ENCODE measurements at regions not wholly inside any gene's neighbourhood (a gene's known extent, or its start where the extent isn't known, plus 50 kb on each side); places are given as distances from the start of the nearest gene placed in this dataset.

DNA sequence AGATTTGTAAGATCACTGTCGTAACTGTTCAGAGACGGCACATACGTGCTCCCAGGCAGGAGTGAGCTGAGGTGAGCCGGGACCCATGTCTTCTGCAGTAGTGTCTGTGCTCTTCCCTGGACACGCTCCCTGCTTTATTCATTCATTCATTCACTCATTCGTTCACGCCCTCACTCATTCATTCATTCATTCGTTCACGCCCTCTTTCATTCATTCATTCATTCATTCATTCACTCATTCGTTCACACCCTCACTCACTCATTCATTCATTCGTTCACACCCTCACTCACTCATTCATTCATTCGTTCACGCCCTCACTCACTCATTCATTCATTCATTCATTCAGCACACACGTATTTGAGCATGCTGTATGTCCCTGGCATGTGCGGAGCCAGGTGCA lies 207.0 kb downstream of the GLI2 start:
- peaks cover 11% of the 10 kb centered on the region for H3K4me1 ChIP-seq
- no peak overlapping the region for H3K27ac ChIP-seq
- no peaks in the 10 kb centered on the region for H3K9me3 ChIP-seq (replicated peaks)
- no peak for DNase-seq
- H3K4me3 ChIP-seq, result no peak overlapping the region
- H3K36me3 ChIP-seq, result no peaks in the 10 kb centered on the region
- no peaks in the 10 kb centered on the region for H3K27me3 ChIP-seq

DNA sequence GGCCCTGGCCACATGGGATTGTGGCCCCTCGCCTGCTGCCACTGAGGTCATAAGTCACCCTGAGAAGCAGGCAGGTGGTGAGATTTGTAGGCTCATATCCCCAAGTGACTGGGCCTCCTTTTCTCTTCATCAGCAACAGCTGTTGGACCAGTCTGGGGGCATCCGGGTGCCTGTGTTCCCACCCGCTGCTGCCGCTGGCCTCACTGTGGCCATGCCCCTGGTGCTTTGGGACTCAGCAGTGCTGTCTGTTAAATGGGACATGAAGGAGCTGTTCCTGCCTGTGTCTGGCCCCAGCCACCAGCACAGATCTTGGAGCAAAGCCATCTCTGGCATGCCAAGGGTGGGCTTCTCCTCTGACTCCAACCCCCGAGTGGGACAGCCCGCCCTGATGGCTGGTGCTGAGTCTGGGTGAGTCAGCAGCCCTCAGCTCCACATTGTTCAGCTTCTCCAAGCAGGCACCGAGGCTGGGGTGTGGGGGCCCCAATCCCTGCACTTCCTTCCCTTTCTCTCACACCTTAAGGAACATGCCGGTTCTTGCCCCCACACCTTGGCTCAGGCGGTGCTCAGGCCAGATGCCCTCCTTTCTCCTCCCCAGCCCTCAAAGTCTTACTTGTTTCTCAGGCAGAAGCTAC lies 207.9 kb downstream of the GLI2 start:
- Histone ChIP-seq H3K4me3 (no peak overlapping the region), H3K27me3 (no peaks in the 10 kb centered on the region), H3K27ac (no peak overlapping the region), H3K4me1 (peaks cover 4% of the 10 kb centered on the region; the same call in 1 of the 2 replicates), H3K36me3 (no peaks in the 10 kb centered on the region), H3K9me3 (replicated peaks) (no peaks in the 10 kb centered on the region)
- DNase-seq, result no peak

DNA sequence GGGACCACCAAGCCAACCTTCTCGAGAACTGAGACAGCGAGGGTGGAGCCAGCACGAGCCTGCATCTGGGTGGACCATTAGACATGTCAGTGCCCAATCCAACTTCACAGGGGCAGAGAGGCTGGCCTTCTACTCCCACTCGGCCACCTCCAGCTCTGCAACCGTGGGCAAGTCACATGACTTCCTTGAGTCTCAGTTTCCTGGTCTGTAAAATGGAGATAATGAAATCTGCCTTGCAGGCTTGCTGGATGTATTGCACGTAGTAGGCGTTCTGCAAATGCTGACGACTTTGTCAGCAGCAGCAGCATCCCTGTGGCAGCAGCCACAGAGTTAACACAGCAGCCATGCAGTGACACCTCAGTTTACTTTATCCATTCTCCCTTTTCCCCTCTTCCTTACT lies 208.9 kb downstream of the GLI2 start:
- DNase-seq, result no peak
- Histone ChIP-seq H3K4me3 (no peak overlapping the region), H3K27ac (no peak overlapping the region), H3K36me3 (no peaks in the 10 kb centered on the region), H3K27me3 (no peaks in the 10 kb centered on the region), H3K9me3 (replicated peaks) (no peaks in the 10 kb centered on the region), H3K4me1 (peaks cover 4% of the 10 kb centered on the region; the same call in 1 of the 2 replicates)

DNA sequence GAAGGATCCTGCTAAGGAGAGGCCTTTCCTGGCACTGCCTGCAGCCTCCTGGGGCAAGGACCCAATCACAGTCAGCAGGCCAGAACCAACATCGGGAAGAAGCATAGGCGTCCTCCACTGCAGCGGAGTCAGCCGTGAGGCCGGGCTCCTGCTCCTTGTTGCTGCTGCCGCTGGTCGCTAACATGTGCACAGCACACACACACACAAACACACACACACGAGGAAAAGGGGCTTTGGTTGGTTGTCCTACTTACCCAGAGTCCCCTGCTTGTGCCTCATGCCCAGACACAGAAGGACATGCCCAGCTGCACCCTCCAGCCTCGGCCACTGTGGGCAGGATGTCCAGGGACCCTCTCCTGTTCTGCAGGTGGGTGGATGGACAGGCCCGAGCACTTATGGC lies 209.4 kb downstream of the GLI2 start:
- H3K9me3 ChIP-seq (replicated peaks), result no peaks in the 10 kb centered on the region
- DNase-seq, result no peak
- H3K4me3 ChIP-seq, result no peak overlapping the region
- H3K36me3 ChIP-seq, result no peaks in the 10 kb centered on the region
- H3K4me1 ChIP-seq, result no peaks in the 10 kb centered on the region
- H3K27ac ChIP-seq, result no peak overlapping the region
- no peaks in the 10 kb centered on the region for H3K27me3 ChIP-seq

DNA sequence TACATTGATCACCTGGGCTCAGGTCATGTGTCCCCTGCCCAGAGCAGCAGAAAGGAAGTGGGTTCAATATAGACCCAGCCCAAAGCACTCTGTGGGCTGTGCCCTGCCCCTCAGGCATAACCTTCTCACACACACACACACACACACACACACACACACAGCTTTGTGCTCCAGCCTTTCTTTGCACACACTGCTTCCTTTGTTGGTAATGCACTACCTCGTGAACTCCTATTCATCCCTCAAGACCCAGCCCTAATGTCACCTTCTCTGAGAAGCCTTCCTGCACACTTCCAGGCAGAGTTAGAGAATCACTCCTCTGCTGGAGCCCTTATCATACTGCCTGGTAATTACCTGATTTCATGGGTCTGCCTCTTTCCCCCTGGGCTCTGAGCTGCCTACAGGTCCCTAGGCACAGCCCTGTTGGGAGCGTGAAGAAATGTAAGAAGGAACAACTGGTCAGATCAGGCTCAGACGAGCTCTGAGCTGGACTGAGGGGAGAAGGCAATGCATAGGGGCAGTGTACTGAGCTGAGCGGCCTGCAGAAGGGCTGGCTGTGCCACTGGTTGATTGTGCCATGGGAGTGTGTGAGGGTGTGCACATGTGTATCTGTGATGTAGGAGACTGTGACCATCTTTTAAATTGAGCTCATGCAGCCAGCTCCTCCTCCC lies 210.3 kb downstream of the GLI2 start:
- Histone ChIP-seq H3K4me3 (no peak overlapping the region), H3K4me1 (no peaks in the 10 kb centered on the region; the same call in 1 of the 2 replicates), H3K36me3 (no peaks in the 10 kb centered on the region), H3K27ac (no peak overlapping the region), H3K9me3 (replicated peaks) (no peaks in the 10 kb centered on the region), H3K27me3 (no peaks in the 10 kb centered on the region)
- DNase-seq, result no peak

DNA sequence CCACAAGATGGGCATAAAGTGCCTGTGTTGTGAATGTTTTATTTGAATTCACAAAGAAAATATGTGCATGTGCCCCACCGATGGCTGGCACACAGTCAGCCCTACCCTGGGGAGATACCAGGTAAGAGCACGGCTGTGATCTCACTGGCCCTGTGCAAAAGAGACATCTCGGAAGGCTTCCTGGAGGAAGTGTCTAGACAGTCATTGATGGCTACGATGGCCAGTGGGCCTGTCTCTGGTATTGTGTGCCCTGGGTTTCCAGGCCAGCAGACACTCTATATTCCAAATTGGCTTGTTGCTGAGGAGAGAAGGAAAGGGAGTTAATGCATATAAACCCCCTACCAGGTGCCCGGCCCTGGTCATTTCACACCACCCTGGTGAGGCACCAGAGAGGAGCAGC lies 211.7 kb downstream of the GLI2 start:
- no peaks in the 10 kb centered on the region for H3K9me3 ChIP-seq (replicated peaks)
- H3K4me3 ChIP-seq, result no peak overlapping the region
- H3K4me1 ChIP-seq, result peaks cover 2% of the 10 kb centered on the region; the same call in 1 of the 2 replicates
- no peaks in the 10 kb centered on the region for H3K27me3 ChIP-seq
- no peak overlapping the region for H3K27ac ChIP-seq
- no peaks in the 10 kb centered on the region for H3K36me3 ChIP-seq
- no peak for DNase-seq

DNA sequence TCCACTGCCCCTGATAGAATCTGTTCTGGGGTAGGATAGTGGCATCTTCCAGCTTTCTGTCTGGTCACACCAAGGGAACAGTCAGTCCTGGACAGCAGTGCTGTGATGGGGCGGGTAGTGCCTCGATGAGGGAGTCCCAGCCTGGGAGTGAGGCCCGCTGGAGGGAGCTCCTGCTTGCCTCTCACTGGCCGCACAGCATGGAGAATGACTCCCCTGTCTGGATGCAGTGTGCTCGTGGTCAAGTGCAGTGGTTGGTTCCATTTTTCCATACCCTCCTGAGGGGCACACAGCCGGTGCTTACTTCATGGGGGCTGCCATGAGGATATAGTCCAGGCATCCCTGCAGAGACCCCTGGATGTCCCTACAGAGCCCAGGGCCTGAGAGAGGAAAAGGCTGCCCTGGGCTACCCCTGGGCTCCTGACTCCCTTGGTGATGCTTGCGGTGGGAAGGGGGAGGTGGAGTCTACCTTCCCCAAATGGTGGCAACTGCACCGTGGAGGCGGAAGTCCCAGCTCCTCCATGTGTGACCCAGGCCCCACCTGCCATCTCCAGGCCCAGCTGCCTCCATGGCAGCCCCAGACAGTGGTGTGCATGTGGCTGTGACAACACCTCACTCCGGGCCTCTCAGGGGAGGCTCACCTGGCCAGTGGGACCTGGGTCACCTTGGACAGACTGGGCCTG lies 212.5 kb downstream of the GLI2 start:
- Histone ChIP-seq H3K27ac (no peak overlapping the region), H3K36me3 (no peaks in the 10 kb centered on the region), H3K4me1 (peaks cover 10% of the 10 kb centered on the region), H3K4me3 (no peak overlapping the region), H3K27me3 (no peaks in the 10 kb centered on the region), H3K9me3 (replicated peaks) (no peaks in the 10 kb centered on the region)
- DNase-seq, result no peak

DNA sequence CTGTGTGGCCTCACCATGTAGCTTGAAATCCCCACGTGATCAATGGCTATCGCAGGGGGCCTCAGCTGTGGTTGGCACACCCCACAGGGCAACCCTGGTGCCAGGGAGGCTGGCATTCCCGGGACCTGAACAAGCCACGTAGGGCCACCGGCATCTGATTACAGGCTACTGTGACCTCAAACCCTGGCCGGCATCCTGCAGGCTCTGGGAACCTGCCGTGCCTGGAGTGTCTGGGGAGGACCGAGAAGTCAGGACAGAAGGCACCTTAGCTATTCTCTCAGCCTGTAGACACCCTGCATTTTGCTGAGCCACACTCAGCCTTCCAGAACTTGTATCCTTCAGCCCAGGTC lies 213.0 kb downstream of the GLI2 start:
- no peaks in the 10 kb centered on the region for H3K36me3 ChIP-seq

DNA sequence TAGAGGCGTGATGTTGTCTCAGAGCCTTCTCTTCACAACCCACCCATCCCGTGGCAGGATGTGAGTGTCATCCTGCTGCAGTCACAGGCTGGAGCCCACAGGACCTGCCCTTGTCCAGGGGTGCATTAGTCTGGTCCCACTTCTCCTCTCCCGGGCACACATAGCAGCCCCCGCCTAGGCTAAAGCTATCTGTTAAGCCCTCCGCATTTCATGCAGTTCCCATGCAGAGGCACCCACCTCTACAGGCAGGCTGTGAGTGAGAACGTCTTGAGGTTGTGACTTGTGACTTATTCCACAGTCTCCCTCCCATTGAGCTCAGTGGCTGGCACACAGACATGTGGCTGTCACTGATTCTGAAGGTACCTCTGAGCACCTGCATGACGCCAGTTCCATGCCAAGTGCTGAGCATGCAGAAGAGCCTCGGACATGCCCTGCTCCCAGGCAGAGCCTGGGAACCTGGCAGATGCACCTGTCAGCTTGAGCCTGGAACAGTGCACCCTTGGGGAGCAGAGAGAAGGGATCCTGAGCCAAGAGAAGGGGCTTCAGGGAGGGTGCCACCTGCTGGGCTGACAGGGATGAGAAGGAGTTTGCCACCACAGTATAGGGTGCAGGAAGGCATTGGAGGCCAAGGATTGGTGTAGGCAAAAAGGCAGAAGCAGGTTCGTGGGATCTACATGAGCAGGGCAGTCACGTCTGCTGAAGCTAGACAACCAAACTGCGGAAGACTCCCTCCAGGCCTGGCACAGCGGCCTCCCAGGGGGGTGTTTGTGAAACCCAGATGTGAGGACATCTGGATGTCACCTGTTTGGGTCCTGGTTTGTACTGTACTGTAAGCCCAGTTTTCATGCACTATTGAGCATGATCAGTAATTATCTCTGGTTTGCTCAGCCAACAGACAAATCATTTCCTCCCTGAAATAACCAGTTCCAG lies 213.6 kb downstream of the GLI2 start:
- DNase-seq, result peak; percentile 35 to 61
- H3K27me3 ChIP-seq, result no peaks in the 10 kb centered on the region
- no peaks in the 10 kb centered on the region for H3K9me3 ChIP-seq (replicated peaks)
- H3K4me1 ChIP-seq, result peaks cover 12% of the 10 kb centered on the region
- no peak overlapping the region for H3K27ac ChIP-seq
- H3K4me3 ChIP-seq, result no peak overlapping the region
- H3K36me3 ChIP-seq, result no peaks in the 10 kb centered on the region

More for the DNA sequence above, 213.0 kb downstream of the GLI2 start:
- H3K27ac ChIP-seq, result no peak overlapping the region
- no peaks in the 10 kb centered on the region for H3K27me3 ChIP-seq
- no peaks in the 10 kb centered on the region for H3K9me3 ChIP-seq (replicated peaks)
- no peak for DNase-seq
- no peak overlapping the region for H3K4me3 ChIP-seq
- peaks cover 12% of the 10 kb centered on the region for H3K4me1 ChIP-seq

DNA sequence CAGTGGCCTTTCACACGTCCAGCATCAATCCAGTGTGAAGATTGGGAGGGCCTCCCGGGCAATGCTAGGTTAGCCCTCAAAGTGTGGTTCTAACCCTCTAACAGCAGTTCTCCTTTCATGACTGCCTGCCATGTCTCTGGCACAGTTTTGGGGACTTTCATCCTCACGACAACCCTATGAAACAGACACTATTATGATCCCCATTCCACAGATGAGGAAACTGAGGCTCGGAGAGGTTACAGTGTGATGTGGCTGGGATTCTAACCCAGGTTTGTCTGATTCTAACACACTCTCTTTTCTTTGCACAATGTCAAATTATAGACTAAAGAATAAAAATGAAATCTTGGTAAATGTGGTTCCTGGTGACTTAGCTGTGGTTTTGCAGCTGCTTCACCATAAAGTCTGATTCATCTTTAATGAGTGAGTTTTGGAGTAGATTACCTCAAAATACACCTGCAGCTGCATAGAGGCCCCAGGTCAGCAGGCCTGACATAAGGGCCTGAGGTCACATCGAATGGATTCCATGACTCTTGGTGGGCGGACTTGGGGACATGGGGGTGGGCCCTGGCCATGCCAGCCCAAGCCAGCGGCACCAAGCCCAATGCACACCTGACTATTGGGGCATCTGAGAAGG lies 214.4 kb downstream of the GLI2 start:
- peaks cover 12% of the 10 kb centered on the region for H3K4me1 ChIP-seq
- H3K4me3 ChIP-seq, result no peak overlapping the region
- H3K36me3 ChIP-seq, result no peaks in the 10 kb centered on the region
- no peak for DNase-seq
- no peak overlapping the region for H3K27ac ChIP-seq
- no peaks in the 10 kb centered on the region for H3K27me3 ChIP-seq
- no peaks in the 10 kb centered on the region for H3K9me3 ChIP-seq (replicated peaks)

DNA sequence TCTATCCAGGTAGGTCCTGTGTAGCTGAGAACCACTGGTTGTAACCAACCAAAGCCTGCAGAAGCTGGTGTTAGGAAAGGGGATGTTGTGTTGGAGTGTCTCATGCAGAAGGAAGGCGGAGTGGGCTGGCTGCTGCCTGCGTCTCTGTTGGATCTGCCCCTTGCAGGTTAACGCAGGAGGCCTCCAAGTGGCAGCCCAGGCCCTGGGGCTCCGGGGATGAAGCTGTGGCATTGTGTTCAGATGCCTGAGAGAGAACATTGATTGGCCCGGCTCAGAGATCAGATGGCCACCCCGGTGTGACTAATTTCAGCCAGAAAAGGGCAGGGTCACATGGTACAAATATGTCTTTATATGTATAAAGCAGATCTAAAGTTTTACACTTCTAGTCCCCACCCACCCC lies 216.0 kb downstream of the GLI2 start:
- Histone ChIP-seq H3K4me1 (peaks cover 12% of the 10 kb centered on the region), H3K27ac (no peak overlapping the region), H3K9me3 (replicated peaks) (no peaks in the 10 kb centered on the region), H3K27me3 (no peaks in the 10 kb centered on the region), H3K36me3 (no peaks in the 10 kb centered on the region), H3K4me3 (no peak overlapping the region)
- DNase-seq, result peak in 1 of 2 experiments; percentile 16

DNA sequence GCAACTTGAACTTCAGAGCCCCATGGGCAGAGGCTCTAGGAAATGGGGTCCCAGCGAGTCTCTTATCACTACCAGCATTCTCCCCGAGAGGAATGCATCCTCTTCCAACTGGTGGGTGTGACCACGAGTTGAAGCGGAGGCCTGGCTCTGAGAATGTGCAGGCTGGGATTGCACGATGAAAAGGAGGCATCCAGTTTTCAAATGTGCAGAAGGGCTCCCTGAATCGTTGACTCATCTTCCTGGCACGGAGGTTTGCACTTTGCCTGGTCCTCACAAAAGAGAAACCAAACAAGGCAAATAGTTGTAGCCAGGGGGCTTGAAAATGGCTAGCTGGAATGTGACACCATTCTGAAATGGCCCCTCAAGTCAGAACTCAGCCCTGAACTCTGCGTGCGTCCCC lies 216.7 kb downstream of the GLI2 start:
- Histone ChIP-seq H3K9me3 (replicated peaks) (no peaks in the 10 kb centered on the region), H3K27ac (no peak overlapping the region), H3K27me3 (no peaks in the 10 kb centered on the region), H3K4me3 (no peak overlapping the region), H3K4me1 (peaks cover 12% of the 10 kb centered on the region), H3K36me3 (no peaks in the 10 kb centered on the region)
- DNase-seq, result no peak

DNA sequence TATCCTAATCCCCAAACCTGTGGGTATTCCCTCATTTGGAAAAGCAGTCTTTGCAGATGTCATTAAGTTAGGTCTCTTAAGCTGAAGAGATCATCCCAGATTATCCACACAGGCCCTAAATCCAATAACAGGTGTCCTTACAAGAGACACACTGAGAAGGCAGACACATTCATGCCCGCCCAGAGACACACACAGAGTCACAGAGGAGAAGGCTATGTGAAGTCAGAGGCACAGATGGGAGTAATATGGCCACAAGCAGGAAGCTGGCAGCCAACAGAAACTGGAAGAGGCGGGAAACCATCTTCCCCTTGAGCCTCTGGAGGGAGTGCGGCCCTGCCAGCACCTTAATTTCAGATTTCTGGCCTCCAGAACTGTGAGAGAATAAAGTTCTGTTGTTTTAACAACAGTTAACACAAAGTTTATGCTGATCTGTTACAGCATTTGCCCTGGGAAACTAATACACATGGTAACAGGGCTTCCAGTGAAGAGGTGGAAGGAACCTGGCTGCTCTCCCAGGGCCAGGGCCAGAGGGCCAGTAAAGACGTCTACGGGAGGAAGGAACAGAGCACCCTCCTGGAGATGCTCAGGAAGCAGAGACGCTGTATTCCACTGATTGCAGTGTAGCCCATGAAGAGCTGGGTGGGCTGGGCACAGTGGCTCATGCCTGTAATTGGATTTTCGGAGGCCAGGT lies 217.5 kb downstream of the GLI2 start:
- no peak overlapping the region for H3K4me3 ChIP-seq
- H3K36me3 ChIP-seq, result no peaks in the 10 kb centered on the region
- peaks cover 12% of the 10 kb centered on the region for H3K4me1 ChIP-seq
- DNase-seq, result peak; percentile 24 to 66
- H3K27me3 ChIP-seq, result no peaks in the 10 kb centered on the region
- no peak overlapping the region for H3K27ac ChIP-seq
- no peaks in the 10 kb centered on the region for H3K9me3 ChIP-seq (replicated peaks)

Data from SJCRH30 (cell line).